ENCODE measurements at regions not wholly inside any gene's neighbourhood (a gene's known extent, or its start where the extent isn't known, plus 50 kb on each side); places are given as distances from the start of the nearest gene placed in this dataset.

GRCh38 chr3:120852412-120852811 is 55.6 kb upstream of the STXBP5L start:
- TF ChIP-seq CTCF (IDR thresholded peaks at IDR 0.05): no peak
- no peak for TF ChIP-seq POLR2A (IDR thresholded peaks at IDR 0.05)
